Brain microvascular endothelial cell (primary cell): ENCODE measurements at regions not wholly inside any gene's neighbourhood (a gene's known extent, or its start where the extent isn't known, plus 50 kb on each side); places are given as distances from the start of the nearest gene placed in this dataset.
"Not testable (repeated sequence)": the region's sequence is repeated elsewhere in the genome, so short reads cannot be mapped to it uniquely, and the experiment has no call there.

Experiments used
- DNase-seq: peaks from one replicate; pipeline ENCODE4 v3.0.0-alpha.2; 2020
- H3K27ac ChIP-seq: fragments of 250-450 bp; sonication (Bioruptor Pico); 2 replicates; pipeline ENCODE4 v1.5.1; 2020; ENCODE audit warnings: mild to moderate bottlenecking, moderate library complexity
- H3K27me3 ChIP-seq: fragments of 250-450 bp; sonication (Bioruptor Pico); replicated peaks from 2 replicates; pipeline ENCODE4 v1.5.1; 2020; ENCODE audit warnings: mild to moderate bottlenecking
- H3K36me3 ChIP-seq: fragments of 250-450 bp; sonication (Bioruptor Pico); replicated peaks from 2 replicates; pipeline ENCODE4 v1.5.1; 2020; ENCODE audit warnings: mild to moderate bottlenecking
- H3K4me3 ChIP-seq: 2 replicates; pipeline ENCODE4 v1.5.1; 2011; ENCODE audit warnings: low read depth, mild to moderate bottlenecking, control low read depth, low read length, moderate library complexity
- in situ Hi-C: cut with HindIII; loops from 2 replicates; pipeline ENCODE4 v1.10.0; 2017; ENCODE audit warnings: low sequenced_read_pairs, low pct_ligation_motif_present
- TF ChIP-seq, protein P1 (sequence below): IDR thresholded peaks from 2 replicates; pipeline ENCODE4 v1.5.1; 2011; ENCODE audit warnings: low read depth, mild to moderate bottlenecking, moderate library complexity, low read length, control low read depth, inconsistent platforms; ENCODE audit errors: missing control alignments

DNA sequence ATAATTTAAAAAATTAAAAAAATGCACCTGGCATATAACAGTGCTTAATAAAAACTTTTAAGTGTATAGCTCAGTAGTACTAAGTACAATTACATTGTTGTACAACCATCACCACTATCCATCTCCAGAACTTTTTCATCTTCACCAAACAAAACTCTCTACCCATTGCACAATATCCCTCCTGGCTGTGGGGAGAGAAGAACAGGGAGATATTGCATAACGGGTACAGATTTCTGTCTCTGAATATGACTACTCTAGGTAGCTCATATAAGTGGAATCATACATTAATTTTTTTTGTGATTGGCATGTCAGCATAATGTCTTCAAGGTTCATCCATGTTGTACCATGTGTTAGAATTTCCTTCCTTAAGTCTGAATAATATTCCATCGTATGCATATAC is 91.0 kb upstream of the PLAAT1 start:
- in situ Hi-C loops, result no loop called here
- no peaks in the 10 kb centered on the region for H3K36me3 ChIP-seq
- no peak overlapping the region for H3K4me3 ChIP-seq
- TF ChIP-seq, protein P1, sequence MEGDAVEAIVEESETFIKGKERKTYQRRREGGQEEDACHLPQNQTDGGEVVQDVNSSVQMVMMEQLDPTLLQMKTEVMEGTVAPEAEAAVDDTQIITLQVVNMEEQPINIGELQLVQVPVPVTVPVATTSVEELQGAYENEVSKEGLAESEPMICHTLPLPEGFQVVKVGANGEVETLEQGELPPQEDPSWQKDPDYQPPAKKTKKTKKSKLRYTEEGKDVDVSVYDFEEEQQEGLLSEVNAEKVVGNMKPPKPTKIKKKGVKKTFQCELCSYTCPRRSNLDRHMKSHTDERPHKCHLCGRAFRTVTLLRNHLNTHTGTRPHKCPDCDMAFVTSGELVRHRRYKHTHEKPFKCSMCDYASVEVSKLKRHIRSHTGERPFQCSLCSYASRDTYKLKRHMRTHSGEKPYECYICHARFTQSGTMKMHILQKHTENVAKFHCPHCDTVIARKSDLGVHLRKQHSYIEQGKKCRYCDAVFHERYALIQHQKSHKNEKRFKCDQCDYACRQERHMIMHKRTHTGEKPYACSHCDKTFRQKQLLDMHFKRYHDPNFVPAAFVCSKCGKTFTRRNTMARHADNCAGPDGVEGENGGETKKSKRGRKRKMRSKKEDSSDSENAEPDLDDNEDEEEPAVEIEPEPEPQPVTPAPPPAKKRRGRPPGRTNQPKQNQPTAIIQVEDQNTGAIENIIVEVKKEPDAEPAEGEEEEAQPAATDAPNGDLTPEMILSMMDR, result no peak
- DNase-seq, result no peak
- no peaks in the 10 kb centered on the region for H3K27me3 ChIP-seq
- H3K27ac ChIP-seq, result no peak overlapping the region

DNA sequence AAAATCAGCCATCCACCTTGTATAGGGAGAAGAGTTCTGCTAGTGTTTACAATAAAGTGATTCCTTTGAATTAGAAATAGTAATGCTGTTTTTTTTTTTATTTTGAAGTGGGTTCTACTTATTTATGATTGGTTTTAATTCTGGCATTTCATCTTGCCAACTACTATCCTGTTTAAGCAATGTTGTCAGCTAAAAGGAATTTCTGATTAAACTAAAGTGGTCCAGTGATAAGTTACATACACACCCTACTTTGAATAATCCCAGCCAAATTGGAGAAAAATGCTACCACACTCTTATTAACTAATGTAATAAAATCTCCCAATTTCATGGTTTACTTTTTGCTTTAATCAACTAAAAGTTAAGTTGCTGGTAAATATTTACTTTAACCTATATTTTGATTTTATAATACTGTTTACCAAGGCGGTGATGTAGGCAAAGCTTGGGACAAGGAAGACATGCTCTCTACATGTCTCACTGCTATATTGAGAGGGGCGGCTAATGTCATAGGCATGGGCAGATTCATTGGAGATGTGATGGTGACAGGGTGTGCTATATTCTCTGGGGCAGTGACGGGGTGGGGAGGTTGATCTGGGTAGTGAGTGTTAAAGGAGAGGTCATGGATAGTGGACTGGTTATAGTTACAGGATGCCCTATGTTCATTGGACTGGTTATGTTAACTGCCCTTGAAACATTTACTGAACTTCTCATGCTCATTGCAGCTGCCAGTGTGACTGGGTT is 85.8 kb upstream of the PLAAT1 start:
- DNase-seq, H3K27me3 ChIP-seq, H3K36me3 ChIP-seq, H3K4me3 ChIP-seq, in situ Hi-C loops, H3K27ac ChIP-seq: not testable (repeated sequence)

DNA sequence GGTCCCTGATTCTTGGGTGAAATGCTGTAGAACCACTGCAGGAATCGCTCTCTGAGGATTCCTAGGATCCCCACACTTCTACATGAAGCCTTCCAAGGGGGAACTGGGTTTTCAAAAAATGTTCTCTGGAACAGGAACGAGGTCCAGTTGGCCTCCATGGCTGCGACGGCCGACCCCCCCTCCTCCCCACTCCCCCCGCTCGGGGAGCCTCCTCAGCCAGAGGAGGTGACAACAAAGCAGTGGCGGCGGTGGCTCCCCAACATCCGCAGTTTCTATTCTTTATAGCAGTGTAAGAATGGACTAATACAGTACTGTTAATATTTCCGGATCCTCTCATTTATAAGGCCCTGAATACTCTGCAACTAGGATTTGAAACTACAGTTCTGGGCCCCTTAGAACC is 84.0 kb upstream of the PLAAT1 start:
- Histone ChIP-seq H3K27me3 (no peaks in the 10 kb centered on the region), H3K36me3 (no peaks in the 10 kb centered on the region), H3K27ac (no peak overlapping the region), H3K4me3 (no peak overlapping the region)
- no peak for DNase-seq
- TF ChIP-seq, protein P1, result no peak
- in situ Hi-C loops, result no loop called here

DNA sequence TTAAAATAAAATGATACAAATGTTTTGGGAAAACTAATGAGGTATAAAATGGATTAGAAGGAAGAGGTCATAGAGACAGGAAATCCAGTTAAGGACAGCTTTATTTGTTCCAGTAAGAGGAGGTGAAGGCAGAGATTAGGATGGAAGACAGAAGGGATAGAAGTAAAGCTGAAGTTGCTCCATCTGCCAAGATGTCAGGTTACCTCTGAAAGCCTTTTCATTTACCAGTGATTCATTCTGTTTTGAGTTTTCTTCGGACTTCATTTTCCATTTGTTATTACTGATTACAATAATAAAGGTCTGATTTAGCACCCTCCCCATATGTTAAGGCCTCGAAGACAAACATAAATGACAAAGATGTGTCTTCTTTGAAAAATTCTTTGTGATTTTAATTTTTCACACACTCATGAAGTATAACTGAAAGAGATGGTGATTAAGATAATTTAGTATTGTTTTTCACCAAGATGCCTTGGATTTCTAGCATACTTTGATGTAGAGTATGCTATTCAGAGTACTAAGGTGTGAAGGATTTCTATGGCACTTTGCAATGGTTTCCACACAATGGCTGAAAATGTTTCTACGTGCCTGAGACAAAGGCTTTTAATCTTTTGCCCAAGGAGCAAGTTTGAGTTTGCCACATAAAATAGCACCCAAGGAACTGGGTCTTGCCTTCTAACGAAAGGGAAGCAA is 75.4 kb upstream of the PLAAT1 start:
- Histone ChIP-seq H3K4me3 (no peak overlapping the region), H3K27ac (no peak overlapping the region), H3K36me3 (no peaks in the 10 kb centered on the region), H3K27me3 (no peaks in the 10 kb centered on the region)
- in situ Hi-C loops, result no loop called here
- DNase-seq, result no peak
- TF ChIP-seq, protein P1, result no peak

DNA sequence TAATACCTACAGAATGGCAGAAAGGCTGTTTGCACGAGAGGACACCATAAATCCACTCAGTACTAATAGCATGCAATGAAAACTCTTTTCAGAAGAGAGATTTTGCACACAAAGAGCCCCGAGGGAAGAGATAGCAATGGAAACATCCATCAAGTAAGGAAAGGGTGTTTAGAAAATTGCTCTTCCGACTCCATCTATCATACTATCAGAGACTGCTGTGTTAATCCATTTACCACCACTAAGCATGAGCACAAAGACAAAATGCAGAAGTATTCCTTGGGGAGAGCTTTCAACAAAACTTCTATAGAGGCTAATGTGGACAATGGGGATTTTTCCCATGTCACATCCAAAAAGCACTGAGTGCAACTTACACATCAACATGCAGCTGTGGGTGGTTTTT is 72.1 kb upstream of the PLAAT1 start:
- DNase-seq, result no peak
- in situ Hi-C loops, result no loop called here

DNA sequence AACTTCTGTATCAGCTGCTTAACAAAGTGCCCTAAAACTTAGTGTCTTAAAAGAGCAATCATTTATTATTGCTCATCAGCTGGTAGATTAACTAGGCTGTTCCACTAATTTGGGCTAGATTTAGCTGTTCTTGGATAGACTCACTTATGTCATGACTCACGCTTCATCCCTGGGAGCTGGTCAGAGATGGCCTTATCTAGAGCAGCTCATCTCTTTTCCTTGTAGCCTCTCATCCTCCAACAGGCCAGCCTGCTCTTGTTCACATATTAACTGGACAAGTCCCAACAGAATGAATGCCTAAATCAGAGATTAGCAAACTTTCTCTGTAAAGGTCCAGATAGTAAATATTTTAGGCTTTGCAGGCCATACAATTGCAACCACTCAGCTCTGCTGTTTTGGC is 66.9 kb upstream of the PLAAT1 start:
- Histone ChIP-seq H3K36me3 (no peaks in the 10 kb centered on the region), H3K27me3 (no peaks in the 10 kb centered on the region), H3K4me3 (no peak overlapping the region), H3K27ac (no peak overlapping the region)
- in situ Hi-C loops, result no loop called here
- DNase-seq, result no peak
- TF ChIP-seq, protein P1, result no peak

More for the DNA sequence above, 72.1 kb upstream of the PLAAT1 start:
- H3K36me3 ChIP-seq, result no peaks in the 10 kb centered on the region
- no peak overlapping the region for H3K4me3 ChIP-seq
- TF ChIP-seq, protein P1, result no peak
- H3K27ac ChIP-seq, result no peak overlapping the region
- no peaks in the 10 kb centered on the region for H3K27me3 ChIP-seq

DNA sequence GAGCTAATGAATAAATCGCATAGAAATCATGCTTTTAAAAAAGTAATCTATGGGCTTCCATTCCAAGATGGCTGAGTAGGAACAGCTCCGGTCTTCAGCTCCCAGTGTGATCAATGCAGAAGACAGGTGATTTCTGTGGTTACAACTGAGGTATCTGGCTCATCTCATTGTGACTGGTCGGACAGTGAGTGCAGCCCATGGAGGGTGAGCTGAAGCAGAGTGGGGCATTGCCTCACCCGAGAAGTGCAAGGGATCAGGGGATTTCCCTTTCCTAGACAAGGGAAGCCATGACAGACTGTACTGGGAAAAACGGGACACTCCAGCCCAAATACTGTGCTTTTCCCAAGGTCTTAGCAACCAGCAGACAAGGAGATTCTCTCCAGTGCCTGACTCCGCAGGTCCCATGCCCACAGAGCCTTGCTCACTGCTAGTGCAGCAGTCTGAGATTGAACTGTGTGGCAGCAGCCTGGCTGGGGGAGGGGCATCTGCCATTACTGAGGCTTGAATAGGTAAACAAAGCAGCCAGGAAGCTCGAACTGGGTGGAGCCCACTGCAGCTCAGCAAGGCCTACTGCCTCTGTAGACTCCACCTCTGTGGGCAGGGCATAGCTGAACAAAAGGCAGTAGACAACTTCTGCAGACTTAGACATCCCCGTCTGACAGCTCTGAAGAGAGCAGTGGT is 61.5 kb upstream of the PLAAT1 start:
- DNase-seq, H3K27ac ChIP-seq, in situ Hi-C loops, H3K36me3 ChIP-seq, H3K27me3 ChIP-seq, H3K4me3 ChIP-seq: not testable (repeated sequence)
